ENCODE measurements at regions not wholly inside any gene's neighbourhood (a gene's known extent, or its start where the extent isn't known, plus 50 kb on each side); places are given as distances from the start of the nearest gene placed in this dataset.

DNA sequence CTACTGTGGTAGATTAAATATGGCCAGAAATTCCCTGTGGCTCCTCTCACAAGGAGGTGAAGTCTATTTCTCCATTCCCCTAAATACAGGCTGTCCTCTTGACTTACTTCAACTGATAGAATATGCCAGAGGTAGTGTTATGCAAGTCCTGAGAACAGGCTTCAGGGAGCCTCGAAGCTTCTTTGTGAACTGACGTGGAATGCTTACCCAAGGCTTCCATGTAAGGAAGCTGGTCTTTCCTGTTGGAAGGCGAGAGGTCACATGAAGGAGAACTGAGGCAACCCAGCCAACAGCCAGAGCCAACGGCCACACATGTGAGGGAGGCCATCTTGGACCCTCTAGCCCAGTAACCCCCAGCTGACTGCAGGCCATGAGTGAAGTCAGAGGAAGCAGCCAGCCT lies 267.9 kb downstream of the MRTFB start:
- Histone ChIP-seq H3K4me1 (ENCODE audit: control insufficient read depth in 1 of 2, extremely low read depth in 1 of 2, insufficient read depth in 2 of 2, low read length in 2 of 2) (no peaks in the 10 kb centered on the region), H3K27me3 (replicated peaks in 1 of 2; ENCODE audit: control insufficient read depth in 2 of 2, extremely low read depth in 1 of 2, insufficient read depth in 2 of 2, low read length in 1 of 2) (peaks cover 0 to 4% of the 10 kb centered on the region in 2 experiments), H3K9me3 (no peaks in the 10 kb centered on the region), H3K27ac (ENCODE audit: low read length) (no peak overlapping the region), H3K36me3 (ENCODE audit: control insufficient read depth in 2 of 2, extremely low read depth in 1 of 2, insufficient read depth in 1 of 2, low read length in 1 of 2) (no peaks in the 10 kb centered on the region), H3K4me3 (ENCODE audit: control insufficient read depth in 1 of 2, extremely low read depth in 1 of 2, low read length in 1 of 2) (no peak overlapping the region)
- ATAC-seq (replicated peaks in 1 of 4) = no peak
- DNase-seq = no peak
- peaks cover 3 to 15% (median 5%) of the 10 kb centered on the region in 3 donors for H3K9me3 Mint-ChIP-seq
- CTCF ChIA-PET = no interaction called here
- no peaks in the 10 kb centered on the region for H3K4me1 Mint-ChIP-seq
- H3K4me3 Mint-ChIP-seq = no peak overlapping the region
- no peaks in the 10 kb centered on the region for H3K36me3 Mint-ChIP-seq
- POLR2A ChIA-PET = no interaction called here
- H3K27me3 Mint-ChIP-seq = peaks cover 0 to 5% of the 10 kb centered on the region in 2 donors
- H3K27ac Mint-ChIP-seq = no peak overlapping the region
- WGBS (ENCODE audit: insufficient coverage) = 67% methylated on average over 4 of the region's 4 CpGs

DNA sequence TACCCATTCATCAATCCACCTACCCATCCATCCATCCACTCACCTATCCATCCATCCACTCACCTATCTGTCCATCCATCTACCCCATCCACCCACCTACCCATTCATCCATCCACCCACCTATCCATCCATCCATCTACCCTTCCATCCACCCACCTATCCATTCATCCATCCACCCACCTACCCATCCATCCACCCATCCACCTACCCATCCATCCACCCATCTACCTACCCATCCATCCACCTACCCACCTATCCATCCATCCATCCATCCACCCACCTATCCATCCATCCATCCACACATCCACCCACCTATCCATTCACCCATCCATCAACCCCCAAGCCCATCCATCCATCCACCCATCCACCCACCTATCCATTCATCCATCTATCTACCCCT lies 267.1 kb downstream of the MRTFB start:
- peaks cover 3 to 14% (median 5%) of the 10 kb centered on the region in 3 donors for H3K9me3 Mint-ChIP-seq
- Histone ChIP-seq H3K27ac (ENCODE audit: low read length) (no peak overlapping the region), H3K27me3 (replicated peaks in 1 of 2; ENCODE audit: control insufficient read depth in 2 of 2, extremely low read depth in 1 of 2, insufficient read depth in 2 of 2, low read length in 1 of 2) (peaks cover 0 to 4% of the 10 kb centered on the region in 2 experiments), H3K4me3 (ENCODE audit: control insufficient read depth in 1 of 2, extremely low read depth in 1 of 2, low read length in 1 of 2) (no peak overlapping the region), H3K4me1 (ENCODE audit: control insufficient read depth in 1 of 2, extremely low read depth in 1 of 2, insufficient read depth in 2 of 2, low read length in 2 of 2) (no peaks in the 10 kb centered on the region), H3K36me3 (ENCODE audit: control insufficient read depth in 2 of 2, extremely low read depth in 1 of 2, insufficient read depth in 1 of 2, low read length in 1 of 2) (no peaks in the 10 kb centered on the region), H3K9me3 (no peaks in the 10 kb centered on the region)
- ATAC-seq (replicated peaks in 1 of 4) (no peak), DNase-seq (no peak)
- no peaks in the 10 kb centered on the region for H3K36me3 Mint-ChIP-seq
- ChIA-PET POLR2A (no interaction called here), CTCF (no interaction called here)
- no peaks in the 10 kb centered on the region for H3K4me1 Mint-ChIP-seq
- no peak overlapping the region for H3K4me3 Mint-ChIP-seq
- peaks cover 0 to 5% of the 10 kb centered on the region in 2 donors for H3K27me3 Mint-ChIP-seq
- H3K27ac Mint-ChIP-seq = no peak overlapping the region

DNA sequence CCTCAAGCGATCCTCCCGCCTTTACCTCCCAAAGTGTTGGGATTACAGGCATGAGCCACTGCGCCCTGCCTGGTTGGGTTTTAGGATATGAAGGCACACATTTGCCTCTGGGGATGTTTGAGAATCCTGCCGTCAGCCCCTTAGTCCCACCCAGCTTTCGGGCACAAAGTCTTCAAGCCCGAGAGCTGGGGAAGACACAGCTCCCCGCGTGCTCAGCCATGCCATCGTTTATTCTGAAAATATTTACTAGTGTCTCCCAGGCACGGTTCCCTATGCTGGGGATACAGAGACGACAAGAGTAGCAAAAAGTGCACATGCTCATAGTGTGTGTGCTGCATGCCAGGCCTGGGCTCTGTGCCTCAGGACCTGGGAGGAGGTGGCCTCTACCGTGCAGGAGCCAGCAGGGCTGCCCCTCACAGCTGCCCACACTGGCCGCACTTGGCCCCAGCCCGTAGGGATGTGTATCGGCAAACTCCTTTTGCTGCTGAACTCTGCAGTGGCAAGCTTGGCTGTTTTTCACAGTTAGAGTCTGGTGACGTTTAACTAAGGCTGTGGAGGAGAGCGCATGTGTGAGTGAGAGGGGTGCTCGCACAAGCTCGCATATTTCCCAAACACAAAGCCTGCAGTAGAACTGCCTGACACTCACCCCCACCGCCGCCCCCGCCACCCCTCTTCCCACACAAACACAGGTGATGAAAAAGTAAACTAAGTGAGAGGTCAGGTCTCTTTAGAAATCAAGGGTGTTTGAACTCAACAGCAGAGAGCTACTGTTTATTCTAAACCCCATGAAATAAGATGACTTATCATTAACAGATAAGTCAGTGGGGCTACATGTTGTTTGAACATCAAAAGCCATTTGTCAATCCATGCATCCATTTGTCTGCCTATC lies 266.4 kb downstream of the MRTFB start:
- ATAC-seq (replicated peaks in 1 of 4) (no peak), DNase-seq (no peak)
- H3K4me3 ChIP-seq (ENCODE audit: control insufficient read depth in 1 of 2, extremely low read depth in 1 of 2, low read length in 1 of 2) = no peak overlapping the region
- no peaks in the 10 kb centered on the region for H3K36me3 ChIP-seq (ENCODE audit: control insufficient read depth in 2 of 2, extremely low read depth in 1 of 2, insufficient read depth in 1 of 2, low read length in 1 of 2)
- H3K4me3 Mint-ChIP-seq = no peak overlapping the region
- POLR2A ChIA-PET = no interaction called here
- no peak overlapping the region for H3K27ac Mint-ChIP-seq
- H3K4me1 ChIP-seq (ENCODE audit: control insufficient read depth in 1 of 2, extremely low read depth in 1 of 2, insufficient read depth in 2 of 2, low read length in 2 of 2) = no peaks in the 10 kb centered on the region
- H3K9me3 ChIP-seq = no peaks in the 10 kb centered on the region
- peaks cover 0 to 2% of the 10 kb centered on the region in 2 donors for H3K27me3 Mint-ChIP-seq
- WGBS (ENCODE audit: insufficient coverage) = 81% methylated on average over 12 of the region's 22 CpGs
- no peaks in the 10 kb centered on the region for H3K4me1 Mint-ChIP-seq
- H3K27ac ChIP-seq (ENCODE audit: low read length) = no peak overlapping the region
- no peaks in the 10 kb centered on the region for H3K36me3 Mint-ChIP-seq
- peaks cover 0 to 7% (median 0%) of the 10 kb centered on the region in 3 donors for H3K9me3 Mint-ChIP-seq
- CTCF ChIA-PET = no interaction called here
- peaks cover 0 to 4% of the 10 kb centered on the region in 2 experiments for H3K27me3 ChIP-seq (replicated peaks in 1 of 2; ENCODE audit: control insufficient read depth in 2 of 2, extremely low read depth in 1 of 2, insufficient read depth in 2 of 2, low read length in 1 of 2)

DNA sequence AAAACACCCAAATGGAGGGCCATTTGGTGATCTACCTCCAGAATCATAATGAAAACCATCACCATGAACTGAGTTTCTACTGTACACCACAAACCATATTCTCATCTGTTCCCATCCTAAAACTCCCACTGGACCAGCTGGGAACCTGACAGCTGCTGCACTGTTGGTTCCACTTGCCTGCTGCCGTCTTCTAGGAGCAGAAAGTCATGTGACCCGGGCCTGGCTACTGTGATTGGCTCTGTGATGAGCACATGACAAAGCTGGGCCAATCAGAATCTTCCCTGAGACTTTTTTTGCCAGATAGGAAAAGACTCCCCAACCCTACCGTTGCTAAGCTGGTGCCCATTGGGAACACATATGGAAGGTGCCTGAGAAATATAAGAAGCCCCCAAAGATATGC lies 264.2 kb downstream of the MRTFB start:
- Histone ChIP-seq H3K9me3 (no peaks in the 10 kb centered on the region), H3K36me3 (ENCODE audit: control insufficient read depth in 2 of 2, extremely low read depth in 1 of 2, insufficient read depth in 1 of 2, low read length in 1 of 2) (no peaks in the 10 kb centered on the region), H3K27ac (ENCODE audit: low read length) (no peak overlapping the region), H3K4me3 (ENCODE audit: control insufficient read depth in 1 of 2, extremely low read depth in 1 of 2, low read length in 1 of 2) (no peak overlapping the region), H3K4me1 (ENCODE audit: control insufficient read depth in 1 of 2, extremely low read depth in 1 of 2, insufficient read depth in 2 of 2, low read length in 2 of 2) (no peaks in the 10 kb centered on the region), H3K27me3 (replicated peaks in 1 of 2; ENCODE audit: control insufficient read depth in 2 of 2, extremely low read depth in 1 of 2, insufficient read depth in 2 of 2, low read length in 1 of 2) (peaks cover 0 to 4% of the 10 kb centered on the region in 2 experiments)
- Mint-ChIP-seq H3K4me3 (no peak overlapping the region), H3K27ac (no peak overlapping the region), H3K36me3 (no peaks in the 10 kb centered on the region), H3K27me3 (peaks cover 0 to 2% of the 10 kb centered on the region in 2 donors), H3K9me3 (peaks cover 0 to 3% (median 0%) of the 10 kb centered on the region in 3 donors), H3K4me1 (peaks cover 0 to 3% (median 0%) of the 10 kb centered on the region in 3 donors)
- CTCF ChIA-PET = no interaction called here
- no peak for DNase-seq
- POLR2A ChIA-PET = no interaction called here
- WGBS (ENCODE audit: insufficient coverage) = 79% methylated on average over 2 of the region's 3 CpGs
- ATAC-seq (replicated peaks in 1 of 4) = no peak

DNA sequence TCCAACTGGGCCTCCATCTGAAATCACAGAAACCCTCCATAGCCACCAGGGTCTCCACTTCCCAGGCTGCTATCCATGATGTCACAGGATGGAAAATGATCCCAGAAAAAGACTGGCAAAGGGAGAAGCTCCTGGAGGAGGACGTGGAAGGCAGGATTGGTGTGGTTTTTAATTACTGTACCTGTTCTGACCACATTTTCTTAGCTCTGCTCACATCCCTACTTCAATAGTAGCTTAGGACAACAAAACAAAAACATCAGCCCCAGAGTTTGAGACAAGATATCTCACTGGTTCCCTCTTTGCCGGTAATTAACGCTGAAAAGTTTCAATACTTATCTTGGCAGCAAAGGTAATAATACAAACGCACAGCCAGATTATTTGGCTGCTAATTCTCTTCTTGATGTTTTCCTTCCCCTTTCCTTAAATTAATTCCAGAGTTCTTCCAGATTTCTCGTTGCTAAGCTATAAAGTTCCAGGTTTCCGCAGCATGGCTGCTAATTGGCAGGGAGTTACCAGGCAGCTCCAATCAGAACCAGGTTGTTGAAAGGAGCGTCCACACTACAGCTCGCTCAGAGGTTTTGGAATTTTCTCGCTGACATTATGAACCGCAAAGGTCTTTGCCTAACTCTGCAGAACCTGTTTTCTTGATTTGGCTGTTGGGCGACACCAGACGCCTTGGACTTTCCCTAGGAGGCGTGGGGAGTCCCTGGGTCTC lies 263.4 kb downstream of the MRTFB start:
- Histone ChIP-seq H3K9me3 (no peaks in the 10 kb centered on the region), H3K36me3 (ENCODE audit: control insufficient read depth in 2 of 2, extremely low read depth in 1 of 2, insufficient read depth in 1 of 2, low read length in 1 of 2) (no peaks in the 10 kb centered on the region), H3K4me1 (ENCODE audit: control insufficient read depth in 1 of 2, extremely low read depth in 1 of 2, insufficient read depth in 2 of 2, low read length in 2 of 2) (peaks cover 0 to under 1% of the 10 kb centered on the region in 2 experiments), H3K27ac (ENCODE audit: low read length) (no peak overlapping the region), H3K27me3 (replicated peaks in 1 of 2; ENCODE audit: control insufficient read depth in 2 of 2, extremely low read depth in 1 of 2, insufficient read depth in 2 of 2, low read length in 1 of 2) (peaks cover 0 to 2% of the 10 kb centered on the region in 2 experiments), H3K4me3 (ENCODE audit: control insufficient read depth in 1 of 2, extremely low read depth in 1 of 2, low read length in 1 of 2) (no peak overlapping the region)
- DNase-seq (no peak), ATAC-seq (replicated peaks in 1 of 4) (no peak)
- Mint-ChIP-seq H3K9me3 (peaks cover 0 to 3% (median 0%) of the 10 kb centered on the region in 3 donors), H3K4me1 (peaks cover 3 to 10% (median 4%) of the 10 kb centered on the region in 3 donors), H3K27me3 (no peaks in the 10 kb centered on the region), H3K36me3 (no peaks in the 10 kb centered on the region), H3K27ac (no peak overlapping the region), H3K4me3 (no peak overlapping the region)
- POLR2A ChIA-PET = no interaction called here
- 84% methylated on average over 7 of the region's 13 CpGs for WGBS (ENCODE audit: insufficient coverage)
- CTCF ChIA-PET = interaction anchor here in 1 of 2 donors (0.7 kb wide), 1 partner anchor 1604 kb away, joined by 3 read pairs; no protein-coding TSS in a partner anchor

DNA sequence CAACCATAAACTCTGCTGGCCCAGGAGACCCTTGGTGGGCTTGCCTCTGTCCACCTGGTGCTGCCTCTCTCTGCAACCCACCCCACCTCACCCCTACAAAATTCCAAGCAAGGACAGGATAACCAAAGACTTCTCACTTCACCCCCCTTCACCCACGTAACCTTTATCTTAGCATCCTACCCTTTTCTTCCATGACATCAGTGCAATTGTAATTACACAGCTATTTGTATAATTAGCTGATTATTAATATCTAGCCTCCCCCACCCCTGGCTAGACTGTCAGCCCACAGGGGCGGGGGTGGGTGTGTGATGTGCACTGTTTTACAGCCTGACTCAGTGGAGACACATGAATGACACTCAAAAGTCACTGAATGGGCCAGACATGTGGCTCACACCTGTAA lies 262.2 kb downstream of the MRTFB start:
- WGBS (ENCODE audit: insufficient coverage) = no CpG with 5 or more reads among the region's 2 CpGs

More for the DNA sequence above, 262.2 kb downstream of the MRTFB start:
- no peak overlapping the region for H3K27ac ChIP-seq (ENCODE audit: low read length)
- Mint-ChIP-seq H3K4me3 (no peak overlapping the region), H3K27ac (no peak overlapping the region), H3K4me1 (peaks cover 4 to 12% (median 5%) of the 10 kb centered on the region in 3 donors), H3K27me3 (no peaks in the 10 kb centered on the region), H3K9me3 (peaks cover 0 to 3% (median 0%) of the 10 kb centered on the region in 3 donors), H3K36me3 (no peaks in the 10 kb centered on the region)
- H3K4me3 ChIP-seq (ENCODE audit: control insufficient read depth in 1 of 2, extremely low read depth in 1 of 2, low read length in 1 of 2) = no peak overlapping the region
- no peak for DNase-seq
- ChIA-PET POLR2A (no interaction called here), CTCF (interaction anchor here in 1 of 2 donors (0.5 kb wide), 1 partner anchor 50 kb away, joined by 3 read pairs; no protein-coding TSS in a partner anchor)
- ATAC-seq (replicated peaks in 1 of 4) = no peak
- no peaks in the 10 kb centered on the region for H3K36me3 ChIP-seq (ENCODE audit: control insufficient read depth in 2 of 2, extremely low read depth in 1 of 2, insufficient read depth in 1 of 2, low read length in 1 of 2)
- no peaks in the 10 kb centered on the region for H3K9me3 ChIP-seq
- H3K4me1 ChIP-seq (ENCODE audit: control insufficient read depth in 1 of 2, extremely low read depth in 1 of 2, insufficient read depth in 2 of 2, low read length in 2 of 2) = peaks cover 0 to 2% of the 10 kb centered on the region in 2 experiments
- peaks cover 0 to 2% of the 10 kb centered on the region in 2 experiments for H3K27me3 ChIP-seq (replicated peaks in 1 of 2; ENCODE audit: control insufficient read depth in 2 of 2, extremely low read depth in 1 of 2, insufficient read depth in 2 of 2, low read length in 1 of 2)

Data from T-cell (primary cell).